GM19468 (cell line): ENCODE measurements at regions not wholly inside any gene's neighbourhood (a gene's known extent, or its start where the extent isn't known, plus 50 kb on each side); places are given as distances from the start of the nearest gene placed in this dataset.
"Not testable (repeated sequence)": the region's sequence is repeated elsewhere in the genome, so short reads cannot be mapped to it uniquely, and the experiment has no call there.

Experiments used
- ATAC-seq: cut with Tn5 transposase; IDR thresholded peaks from one replicate; pipeline ENCODE4 v1.9.1; 2021; ENCODE audit warnings: mild to moderate bottlenecking, moderate library complexity, moderate number of reproducible peaks; ENCODE audit not compliant: unreplicated experiment; ENCODE audit errors: extremely low read depth

GRCh38 chr2:131584380-131584779 is 56.7 kb downstream of the CCDC74A start:
- ATAC-seq: no peak

GRCh38 chr2:131584940-131585339 is 57.3 kb downstream of the CCDC74A start:
- peak; percentile 20 for ATAC-seq

GRCh38 chr2:131588152-131588873 is 60.6 kb downstream of the CCDC74A start:
- peak; percentile 69 for ATAC-seq

GRCh38 chr2:131589126-131589525 is 61.4 kb downstream of the CCDC74A start:
- ATAC-seq: not testable (repeated sequence)

- no peak for ATAC-seq
Observed at GRCh38 chr2:131590366-131590765, 62.7 kb downstream of the CCDC74A start.

- no peak for ATAC-seq
Observed at GRCh38 chr2:131590896-131591295, 63.2 kb downstream of the CCDC74A start.

GRCh38 chr2:131596561-131596960 is 68.9 kb downstream of the CCDC74A start:
- not testable (repeated sequence) for ATAC-seq

- ATAC-seq: not testable (repeated sequence)
Observed at GRCh38 chr2:131602444-131602843, 74.8 kb downstream of the CCDC74A start.

- not testable (repeated sequence) for ATAC-seq
Observed at GRCh38 chr2:131604652-131605051, 77.0 kb downstream of the CCDC74A start.

GRCh38 chr2:131606366-131606765 is 78.7 kb downstream of the CCDC74A start:
- ATAC-seq: not testable (repeated sequence)

GRCh38 chr2:131607056-131607455 is 79.4 kb downstream of the CCDC74A start:
- not testable (repeated sequence) for ATAC-seq

- not testable (repeated sequence) for ATAC-seq
Observed at GRCh38 chr2:131614539-131614938, 86.9 kb downstream of the CCDC74A start.

- not testable (repeated sequence) for ATAC-seq
Observed at GRCh38 chr2:131618320-131618719, 90.6 kb downstream of the CCDC74A start.

GRCh38 chr2:131622874-131623273 is 95.2 kb downstream of the CCDC74A start:
- ATAC-seq: not testable (repeated sequence)

- ATAC-seq: not testable (repeated sequence)
Observed at GRCh38 chr2:131626011-131626410, 98.3 kb downstream of the CCDC74A start.

- ATAC-seq: not testable (repeated sequence)
Observed at GRCh38 chr2:131626565-131626964, 98.9 kb downstream of the CCDC74A start.

- not testable (repeated sequence) for ATAC-seq
Observed at GRCh38 chr2:131627777-131628176, 100.1 kb downstream of the CCDC74A start.

- ATAC-seq: not testable (repeated sequence)
Observed at GRCh38 chr2:131631648-131632047, 104.0 kb downstream of the CCDC74A start.

GRCh38 chr2:131633405-131633804 is 105.7 kb downstream of the CCDC74A start:
- ATAC-seq: not testable (repeated sequence)

GRCh38 chr2:131633827-131634695 is 106.4 kb downstream of the CCDC74A start:
- ATAC-seq: not testable (repeated sequence)

- no peak for ATAC-seq
Observed at GRCh38 chr2:131635611-131636010, 107.9 kb downstream of the CCDC74A start.
